ENCODE measurements at regions not wholly inside any gene's neighbourhood (a gene's known extent, or its start where the extent isn't known, plus 50 kb on each side); places are given as distances from the start of the nearest gene placed in this dataset.

DNA sequence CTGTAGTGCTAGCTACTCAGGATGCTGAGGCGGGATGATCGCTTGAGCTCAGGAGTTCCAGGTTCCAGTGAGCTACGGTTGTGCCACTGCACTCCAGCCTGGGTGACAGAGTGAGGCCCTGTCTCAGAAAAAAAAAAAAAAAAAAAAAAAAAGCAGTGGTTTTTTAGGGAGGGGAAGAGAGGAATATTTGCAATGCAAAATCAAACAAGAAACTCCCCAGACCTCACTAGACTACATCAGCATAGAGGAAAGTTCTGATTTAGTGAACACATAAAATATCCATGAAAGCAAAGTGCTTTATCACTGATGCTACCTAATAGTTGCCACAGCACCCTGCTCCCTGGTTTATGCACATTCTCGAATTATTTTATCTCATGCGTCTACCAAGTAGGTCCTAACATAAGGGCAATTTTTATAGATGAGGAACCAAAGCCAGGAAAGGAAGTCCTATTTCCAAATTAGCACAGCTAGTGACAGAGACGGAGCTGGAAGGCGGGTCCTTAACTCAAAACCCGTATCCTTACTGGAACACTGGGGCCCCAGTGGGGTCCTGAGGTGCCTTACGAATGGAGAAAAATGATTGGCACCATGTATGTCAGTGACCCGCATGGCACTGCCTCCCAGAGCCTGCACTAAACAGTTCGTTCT, 50.7 kb upstream of the GPR157 start:
- Mint-ChIP-seq H3K27me3 (peaks cover 33% of the 10 kb centered on the region), H3K4me1 (ENCODE audit: low read depth) (peaks cover 48% of the 10 kb centered on the region), H3K27ac (peak overlapping the region; percentile 91), H3K9me3 (no peaks in the 10 kb centered on the region), H3K4me3 (peak overlapping the region; percentile 58), H3K36me3 (ENCODE audit: low read depth) (peaks cover 37% of the 10 kb centered on the region)
- intact Hi-C loops (cut with micrococcal nuclease), result loop anchor here (2.0 kb wide), 1 partner anchor 15 kb away; no protein-coding TSS in a partner anchor

DNA sequence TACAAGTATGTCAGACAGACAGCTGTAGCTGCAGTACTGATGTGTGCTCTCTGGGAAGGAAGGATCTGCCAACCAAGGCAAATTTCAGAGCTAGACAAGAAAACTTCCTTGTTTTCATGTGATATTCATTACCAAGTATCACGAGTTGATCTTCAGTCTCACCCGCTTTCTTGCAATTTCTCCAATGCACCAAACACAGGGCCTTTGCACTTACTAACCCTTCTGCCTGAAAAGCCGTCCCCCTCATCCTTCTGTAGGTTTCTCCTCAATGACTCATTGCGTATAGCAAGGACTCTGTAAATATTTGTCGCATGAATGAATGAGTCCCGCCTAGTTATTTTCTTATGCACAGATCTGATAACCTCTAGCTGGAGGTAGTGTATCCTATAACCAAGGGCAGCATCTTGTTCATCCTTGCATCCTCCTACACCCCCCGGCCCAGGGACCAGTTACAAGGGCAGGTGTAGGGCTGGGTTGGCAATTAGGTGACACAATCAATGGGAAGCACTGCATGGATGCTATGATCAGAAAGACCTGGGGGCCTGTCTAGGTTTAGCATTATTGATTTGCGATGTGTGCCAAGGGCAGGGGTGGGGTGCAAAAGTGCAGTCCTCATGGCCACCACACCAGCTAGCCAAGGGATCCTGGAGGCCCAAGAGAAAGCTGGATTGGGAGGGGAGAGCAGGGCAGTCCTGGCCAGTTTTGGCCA, 51.4 kb upstream of the GPR157 start:
- H3K4me3 Mint-ChIP-seq, result peak overlapping the region; percentile 58
- peaks cover 42% of the 10 kb centered on the region for H3K4me1 Mint-ChIP-seq (ENCODE audit: low read depth)
- H3K27me3 Mint-ChIP-seq, result peaks cover 38% of the 10 kb centered on the region
- intact Hi-C loops (cut with micrococcal nuclease), result loop anchor here (2.0 kb wide), 1 partner anchor 15 kb away; no protein-coding TSS in a partner anchor
- H3K27ac Mint-ChIP-seq, result peak overlapping the region; percentile 91
- peaks cover 34% of the 10 kb centered on the region for H3K36me3 Mint-ChIP-seq (ENCODE audit: low read depth)
- no peaks in the 10 kb centered on the region for H3K9me3 Mint-ChIP-seq

DNA sequence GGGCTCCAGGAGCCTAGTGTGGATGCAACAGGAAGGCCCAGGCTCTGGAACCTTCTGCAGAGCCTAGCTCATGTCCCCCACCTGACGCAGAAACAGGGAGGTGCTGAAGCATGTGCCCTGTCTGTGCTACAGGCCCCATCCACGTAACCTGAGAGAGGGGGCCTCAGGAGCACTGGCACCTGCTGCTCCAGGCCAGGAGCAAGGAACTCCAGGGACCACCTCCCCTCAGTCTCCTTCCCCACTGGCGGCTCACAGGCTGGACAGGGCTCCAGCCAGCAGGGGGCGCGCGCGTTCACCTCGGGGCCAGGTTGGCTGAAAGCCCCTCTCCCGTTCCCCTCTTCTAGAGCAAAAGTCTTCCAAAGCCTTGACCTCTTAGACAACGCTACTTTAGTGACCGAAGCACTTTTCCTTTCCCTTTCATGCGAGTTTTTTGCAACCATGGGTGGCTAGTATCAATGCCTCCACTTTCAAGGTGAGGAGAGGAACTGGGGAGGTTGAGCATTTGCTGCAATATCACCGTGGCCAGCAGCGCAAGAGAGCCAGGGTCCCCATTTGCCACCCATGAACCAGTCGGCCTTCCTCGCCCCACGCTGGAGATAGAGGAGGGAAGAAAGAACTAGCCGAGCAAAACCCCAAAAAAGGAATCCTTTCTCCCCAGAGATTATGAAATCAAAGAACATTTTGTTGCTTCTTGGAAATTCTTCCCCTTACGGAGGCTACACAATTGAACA, 52.4 kb upstream of the GPR157 start:
- Mint-ChIP-seq H3K4me3 (peak overlapping the region; percentile 82), H3K27me3 (peaks cover 46% of the 10 kb centered on the region), H3K9me3 (no peaks in the 10 kb centered on the region), H3K4me1 (ENCODE audit: low read depth) (peaks cover 39% of the 10 kb centered on the region), H3K36me3 (ENCODE audit: low read depth) (peaks cover 30% of the 10 kb centered on the region), H3K27ac (peak overlapping the region; percentile 91)
- intact Hi-C loops (cut with micrococcal nuclease), result loop anchor here (2.0 kb wide), 1 partner anchor 17 kb away; no protein-coding TSS in a partner anchor

DNA sequence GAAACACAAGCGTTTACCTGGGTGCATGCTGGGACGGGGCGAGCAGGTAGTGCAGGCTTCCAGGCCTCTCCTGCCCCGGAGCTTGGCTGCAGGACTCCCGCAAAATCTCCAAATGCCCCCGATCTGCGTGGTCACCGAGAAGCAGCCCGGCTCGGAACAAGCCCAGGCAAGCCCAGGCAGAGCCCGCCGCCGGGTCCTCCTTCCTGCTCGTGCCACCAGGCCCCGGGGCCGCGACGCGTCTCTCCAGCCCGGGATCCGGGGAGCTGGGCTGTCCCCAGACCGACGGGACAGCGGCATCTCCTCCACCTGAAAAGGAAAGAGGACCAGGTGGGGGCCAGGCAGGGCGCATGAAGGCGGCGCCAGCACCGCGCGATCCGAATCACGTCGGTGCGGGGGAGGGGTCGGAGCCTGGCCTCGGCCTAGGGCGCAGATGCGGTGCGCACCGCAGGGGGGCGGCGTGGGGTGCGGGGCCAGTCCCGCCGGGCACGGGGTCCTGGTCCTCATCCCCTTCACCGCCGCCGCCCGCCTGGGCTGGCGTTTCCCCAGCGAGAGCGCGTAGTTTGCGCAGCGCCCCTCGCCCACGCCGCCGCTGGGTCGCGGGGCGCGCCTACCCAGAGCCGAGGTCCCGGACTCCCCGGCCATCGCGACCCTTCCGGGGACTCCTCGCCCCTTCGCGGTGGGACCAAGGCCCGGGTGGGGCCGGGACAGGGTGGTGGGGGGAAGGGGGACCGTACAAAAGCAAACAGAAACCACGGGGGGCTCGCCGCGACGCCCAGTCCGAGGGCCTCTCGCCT, 52.4 kb upstream of the H6PD start:
- intact Hi-C loops (cut with micrococcal nuclease), result loop anchor here (2.0 kb wide), 1 partner anchor 17 kb away; no protein-coding TSS in a partner anchor
- peaks cover 39% of the 10 kb centered on the region for H3K4me1 Mint-ChIP-seq (ENCODE audit: low read depth)
- peak overlapping the region; percentile 91 for H3K27ac Mint-ChIP-seq
- peak overlapping the region; percentile 82 for H3K4me3 Mint-ChIP-seq
- peaks cover 44% of the 10 kb centered on the region for H3K27me3 Mint-ChIP-seq
- H3K36me3 Mint-ChIP-seq (ENCODE audit: low read depth), result peaks cover 24% of the 10 kb centered on the region
- no peaks in the 10 kb centered on the region for H3K9me3 Mint-ChIP-seq

DNA sequence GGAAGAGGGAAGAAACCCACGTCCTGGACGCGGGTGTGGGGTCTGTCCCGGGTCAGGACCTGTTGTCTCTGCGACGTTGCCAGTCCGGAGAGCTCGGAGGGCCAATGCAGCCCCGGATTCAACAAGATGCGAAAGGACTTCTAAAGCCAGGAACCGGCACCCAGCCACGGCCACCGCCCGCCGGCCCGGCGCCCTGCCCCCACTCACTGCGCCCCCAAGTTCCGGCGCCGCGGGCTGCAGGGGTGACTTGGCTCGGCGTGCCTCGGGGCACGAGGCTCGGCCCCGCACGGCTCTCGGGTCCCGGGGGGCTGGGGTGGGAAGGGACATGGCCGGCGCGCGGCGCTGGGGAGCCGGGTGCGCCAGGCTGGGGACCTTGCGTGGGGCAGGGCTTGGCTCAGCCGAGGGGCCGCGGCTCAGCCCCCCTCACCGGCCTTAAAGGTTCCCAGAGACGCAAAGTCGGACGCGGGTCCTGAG, 51.8 kb upstream of the H6PD start:
- peak overlapping the region; percentile 82 for H3K4me3 Mint-ChIP-seq
- H3K4me1 Mint-ChIP-seq (ENCODE audit: low read depth), result peaks cover 39% of the 10 kb centered on the region
- peak overlapping the region; percentile 91 for H3K27ac Mint-ChIP-seq
- intact Hi-C loops (cut with micrococcal nuclease), result no loop called here
- peaks cover 44% of the 10 kb centered on the region for H3K27me3 Mint-ChIP-seq
- H3K36me3 Mint-ChIP-seq (ENCODE audit: low read depth), result peaks cover 22% of the 10 kb centered on the region
- no peaks in the 10 kb centered on the region for H3K9me3 Mint-ChIP-seq

DNA sequence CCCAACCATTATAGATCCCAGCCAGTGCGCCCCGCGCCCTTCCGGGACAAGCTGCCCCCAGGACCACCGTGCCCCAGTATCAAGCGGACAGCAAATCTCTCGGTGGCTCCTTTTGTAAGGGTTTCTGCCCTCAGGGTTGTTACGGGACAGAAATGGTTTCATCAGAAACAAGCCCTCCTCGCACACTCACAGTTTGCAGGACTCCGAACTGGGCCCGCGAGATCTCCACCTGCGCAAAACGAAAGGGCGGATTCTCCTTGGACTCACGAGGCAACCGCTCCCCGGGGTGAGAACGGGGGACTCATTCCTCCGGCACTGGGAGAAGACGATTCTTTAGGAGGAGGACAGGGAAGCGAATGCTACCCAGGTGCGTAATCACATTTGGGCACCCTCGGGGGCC, 51.1 kb upstream of the H6PD start:
- peaks cover 37% of the 10 kb centered on the region for H3K4me1 Mint-ChIP-seq (ENCODE audit: low read depth)
- no peak overlapping the region for H3K27ac Mint-ChIP-seq
- no peaks in the 10 kb centered on the region for H3K9me3 Mint-ChIP-seq
- intact Hi-C loops (cut with micrococcal nuclease), result no loop called here
- peak overlapping the region; percentile 46 for H3K4me3 Mint-ChIP-seq
- peaks cover 16% of the 10 kb centered on the region for H3K36me3 Mint-ChIP-seq (ENCODE audit: low read depth)
- H3K27me3 Mint-ChIP-seq, result peaks cover 44% of the 10 kb centered on the region

DNA sequence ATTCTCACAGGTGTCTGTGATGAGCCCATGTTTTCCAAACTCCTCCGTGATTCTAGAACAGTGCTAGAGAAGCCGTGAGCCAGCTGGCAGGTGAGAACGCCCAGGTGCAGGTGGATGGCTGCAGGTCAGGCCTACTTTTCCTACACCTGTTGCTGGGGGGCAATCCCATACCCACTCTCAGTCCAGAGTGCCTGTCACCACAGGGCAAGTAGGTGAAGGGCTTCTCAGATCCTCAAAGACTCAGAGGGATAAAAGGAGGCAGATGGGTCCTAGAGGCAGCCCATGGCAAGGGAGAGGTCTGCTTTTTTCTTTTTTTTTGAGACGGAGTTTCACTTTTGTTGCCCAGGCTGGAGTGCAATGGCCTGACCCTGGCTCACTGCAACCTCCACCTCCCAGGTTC, 50.7 kb upstream of the H6PD start:
- H3K27me3 Mint-ChIP-seq, result peaks cover 42% of the 10 kb centered on the region
- H3K9me3 Mint-ChIP-seq, result no peaks in the 10 kb centered on the region
- peaks cover 33% of the 10 kb centered on the region for H3K4me1 Mint-ChIP-seq (ENCODE audit: low read depth)
- no peak overlapping the region for H3K4me3 Mint-ChIP-seq
- H3K36me3 Mint-ChIP-seq (ENCODE audit: low read depth), result peaks cover 11% of the 10 kb centered on the region
- intact Hi-C loops (cut with micrococcal nuclease), result no loop called here
- H3K27ac Mint-ChIP-seq, result no peak overlapping the region

DNA sequence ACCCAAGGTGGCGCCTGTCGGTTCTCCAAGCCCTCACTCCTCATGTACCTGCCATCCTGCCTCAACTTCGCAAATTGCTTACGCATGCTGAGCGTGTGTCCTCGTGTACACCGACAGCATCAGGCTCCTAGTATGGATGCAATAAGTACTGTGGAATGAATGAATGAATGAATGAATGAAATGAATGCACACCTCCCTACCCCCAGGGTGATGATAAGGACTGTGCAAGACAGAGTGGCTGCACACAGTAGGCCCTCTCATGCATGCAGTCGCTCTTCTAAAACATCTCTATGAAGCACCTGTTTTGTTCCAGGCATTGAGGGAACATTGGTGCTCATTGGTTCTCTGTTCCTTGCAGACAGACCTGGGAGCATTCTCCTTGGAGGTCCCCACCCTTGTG, 49.8 kb upstream of the H6PD start:
- H3K36me3 Mint-ChIP-seq (ENCODE audit: low read depth), result peaks cover 9% of the 10 kb centered on the region
- peaks cover 24% of the 10 kb centered on the region for H3K4me1 Mint-ChIP-seq (ENCODE audit: low read depth)
- H3K27me3 Mint-ChIP-seq, result peaks cover 43% of the 10 kb centered on the region
- no peaks in the 10 kb centered on the region for H3K9me3 Mint-ChIP-seq
- intact Hi-C loops (cut with micrococcal nuclease), result no loop called here
- H3K4me3 Mint-ChIP-seq, result no peak overlapping the region
- H3K27ac Mint-ChIP-seq, result no peak overlapping the region

Measured in dendritic cell treated with granulocyte-macrophage colony-stimulating factor and Interleukin-4, amounts not matched to agents 40 ng/mL and 50 ng/mL, for 4 days (primary cell).